ENCODE measurements at regions not wholly inside any gene's neighbourhood (a gene's known extent, or its start where the extent isn't known, plus 50 kb on each side); places are given as distances from the start of the nearest gene placed in this dataset.

DNA sequence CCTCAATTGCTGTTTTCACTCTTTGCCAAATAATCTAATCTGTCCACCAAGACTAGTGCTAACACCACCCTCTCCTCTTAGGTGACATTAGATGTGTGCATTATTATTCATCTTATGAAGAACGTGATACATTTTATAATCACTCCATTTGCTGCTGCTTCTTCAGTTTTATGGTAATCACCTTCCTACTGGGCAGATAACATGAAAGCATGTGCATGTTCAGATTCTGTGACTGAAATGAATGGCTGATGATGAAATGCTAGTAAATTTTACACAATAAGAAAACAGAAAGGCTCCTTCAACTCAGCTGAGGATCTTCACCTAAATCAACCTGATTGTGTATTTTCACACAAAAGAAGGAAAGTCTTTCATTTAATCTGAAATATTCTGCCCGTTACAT is 577.6 kb downstream of the CSNK1G3 start:
- no peaks in the 10 kb centered on the region for H3K36me3 ChIP-seq (ENCODE audit: insufficient read depth, low read length)
- H3K4me1 ChIP-seq (ENCODE audit: insufficient read depth, low read length), result peaks cover 32% of the 10 kb centered on the region
- H3K27me3 ChIP-seq (ENCODE audit: insufficient read depth, low read length), result no peaks in the 10 kb centered on the region
- H3K9ac ChIP-seq (ENCODE audit: low read depth, low read length), result no peak overlapping the region
- H3K27ac ChIP-seq (ENCODE audit: low read depth, low read length), result no peak overlapping the region
- no peaks in the 10 kb centered on the region for H3K9me3 ChIP-seq (ENCODE audit: insufficient read depth, low read depth, low read length)
- H3K4me3 ChIP-seq (ENCODE audit: low read length), result no peak overlapping the region
- WGBS, result 50% methylated on average over 2 of the region's 2 CpGs

DNA sequence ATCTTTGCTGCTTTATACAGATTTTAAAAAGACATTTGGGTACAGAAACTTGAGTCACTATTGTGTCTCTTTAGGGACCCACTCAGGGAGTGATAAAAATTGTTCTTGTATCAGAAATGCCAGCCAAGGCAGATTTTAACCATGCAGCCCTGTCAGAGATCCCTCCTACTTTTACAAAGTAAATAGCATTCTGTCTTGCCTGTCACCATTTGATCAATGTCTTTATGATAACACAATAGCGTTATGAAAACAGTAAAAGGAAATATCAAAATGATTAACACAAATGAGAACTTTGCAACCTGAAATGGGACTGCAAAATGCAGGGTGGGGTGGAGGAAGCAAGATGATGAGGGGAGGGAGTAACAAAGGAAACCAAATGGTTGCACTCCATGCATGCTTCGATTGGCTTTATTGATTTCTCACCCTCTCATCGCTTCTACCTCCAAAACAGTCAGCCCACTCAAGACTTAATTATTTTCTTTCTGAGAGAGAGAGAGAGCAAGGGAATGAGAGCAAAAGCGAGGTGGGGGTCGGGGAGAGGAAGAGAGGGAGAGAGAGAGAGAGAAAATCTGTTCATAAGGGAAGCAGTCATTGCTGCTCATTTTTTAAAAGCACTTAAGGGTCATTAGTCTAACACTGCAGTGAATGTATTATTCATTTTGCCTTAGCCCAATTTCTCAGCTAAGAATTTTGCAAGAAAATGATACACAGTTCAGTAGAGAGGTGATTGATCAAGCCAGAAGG is 576.5 kb downstream of the CSNK1G3 start:
- H3K36me3 ChIP-seq (ENCODE audit: insufficient read depth, low read length), result no peaks in the 10 kb centered on the region

DNA sequence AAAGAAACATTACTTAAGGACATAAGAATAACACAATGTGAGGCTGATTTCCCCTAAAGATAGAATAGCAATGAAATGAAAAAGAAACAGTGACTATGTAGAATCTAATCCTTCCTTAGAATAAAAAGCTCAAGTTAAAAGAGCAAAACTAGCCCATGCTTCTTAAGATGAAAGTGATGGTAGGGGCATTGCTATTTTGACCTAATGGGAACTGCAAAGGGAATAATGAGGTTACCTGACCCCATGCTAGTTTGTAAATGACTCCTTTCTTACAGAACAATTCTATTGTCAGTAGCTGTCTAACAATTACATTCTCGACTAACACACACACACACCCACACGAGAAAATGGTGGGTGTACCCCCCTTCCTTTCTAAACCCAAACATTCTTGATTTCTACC is 575.8 kb downstream of the CSNK1G3 start:
- peaks cover 32% of the 10 kb centered on the region for H3K4me1 ChIP-seq (ENCODE audit: insufficient read depth, low read length)
- no peaks in the 10 kb centered on the region for H3K9me3 ChIP-seq (ENCODE audit: insufficient read depth, low read depth, low read length)
- H3K27me3 ChIP-seq (ENCODE audit: insufficient read depth, low read length), result no peaks in the 10 kb centered on the region
- no peak overlapping the region for H3K4me3 ChIP-seq (ENCODE audit: low read length)
- 20% methylated on average over 2 of the region's 2 CpGs for WGBS
- no peaks in the 10 kb centered on the region for H3K36me3 ChIP-seq (ENCODE audit: insufficient read depth, low read length)
- H3K9ac ChIP-seq (ENCODE audit: low read depth, low read length), result no peak overlapping the region
- H3K27ac ChIP-seq (ENCODE audit: low read depth, low read length), result peak overlapping the region; percentile 46; the same call in 1 of the 2 replicates

More for the DNA sequence above, 576.5 kb downstream of the CSNK1G3 start:
- WGBS, result 77% methylated on average over 3 of the region's 5 CpGs
- H3K4me3 ChIP-seq (ENCODE audit: low read length), result no peak overlapping the region
- no peaks in the 10 kb centered on the region for H3K9me3 ChIP-seq (ENCODE audit: insufficient read depth, low read depth, low read length)
- peak overlapping the region; percentile 38; the same call in 1 of the 2 replicates for H3K27ac ChIP-seq (ENCODE audit: low read depth, low read length)
- no peak overlapping the region for H3K9ac ChIP-seq (ENCODE audit: low read depth, low read length)
- H3K4me1 ChIP-seq (ENCODE audit: insufficient read depth, low read length), result peaks cover 32% of the 10 kb centered on the region
- H3K27me3 ChIP-seq (ENCODE audit: insufficient read depth, low read length), result no peaks in the 10 kb centered on the region

GRCh38 chr5:124080256-124080655 is 568.3 kb downstream of the CSNK1G3 start:
- H3K4me1 ChIP-seq (ENCODE audit: insufficient read depth, low read length), result no peaks in the 10 kb centered on the region
- H3K4me3 ChIP-seq (ENCODE audit: low read length), result no peak overlapping the region
- H3K36me3 ChIP-seq (ENCODE audit: insufficient read depth, low read length), result no peaks in the 10 kb centered on the region
- H3K9ac ChIP-seq (ENCODE audit: low read depth, low read length), result no peak overlapping the region
- no peaks in the 10 kb centered on the region for H3K27me3 ChIP-seq (ENCODE audit: insufficient read depth, low read length)
- no peak overlapping the region for H3K27ac ChIP-seq (ENCODE audit: low read depth, low read length)
- H3K9me3 ChIP-seq (ENCODE audit: insufficient read depth, low read depth, low read length), result no peaks in the 10 kb centered on the region

GRCh38 chr5:124079062-124079461 is 567.1 kb downstream of the CSNK1G3 start:
- no peaks in the 10 kb centered on the region for H3K4me1 ChIP-seq (ENCODE audit: insufficient read depth, low read length)
- H3K9ac ChIP-seq (ENCODE audit: low read depth, low read length), result no peak overlapping the region
- H3K27me3 ChIP-seq (ENCODE audit: insufficient read depth, low read length), result no peaks in the 10 kb centered on the region
- H3K36me3 ChIP-seq (ENCODE audit: insufficient read depth, low read length), result no peaks in the 10 kb centered on the region
- H3K27ac ChIP-seq (ENCODE audit: low read depth, low read length), result no peak overlapping the region
- H3K4me3 ChIP-seq (ENCODE audit: low read length), result no peak overlapping the region
- no peaks in the 10 kb centered on the region for H3K9me3 ChIP-seq (ENCODE audit: insufficient read depth, low read depth, low read length)

DNA sequence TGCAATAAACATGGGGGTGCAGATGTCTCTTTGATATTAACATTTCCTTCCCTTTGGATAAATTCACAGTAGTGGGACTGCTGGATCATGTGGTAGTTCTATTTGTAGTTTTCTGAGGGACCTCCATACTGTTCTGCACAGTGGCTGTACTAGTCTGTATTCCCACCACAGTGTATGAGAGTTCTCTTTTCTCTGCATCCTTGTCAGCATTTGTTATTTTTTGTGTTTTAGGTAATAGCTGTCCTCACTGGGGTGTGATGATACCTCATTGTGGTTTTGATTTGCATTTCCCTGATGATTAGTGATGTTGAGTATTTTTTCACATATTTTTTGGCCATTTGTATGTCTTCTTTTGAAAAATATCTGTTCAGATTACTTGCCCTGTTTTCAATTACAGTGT is 562.5 kb downstream of the CSNK1G3 start:
- H3K27me3 ChIP-seq (ENCODE audit: insufficient read depth, low read length), result no peaks in the 10 kb centered on the region
- H3K27ac ChIP-seq (ENCODE audit: low read depth, low read length), result no peak overlapping the region
- H3K4me1 ChIP-seq (ENCODE audit: insufficient read depth, low read length), result no peaks in the 10 kb centered on the region
- no peak overlapping the region for H3K9ac ChIP-seq (ENCODE audit: low read depth, low read length)
- H3K36me3 ChIP-seq (ENCODE audit: insufficient read depth, low read length), result no peaks in the 10 kb centered on the region
- no peaks in the 10 kb centered on the region for H3K9me3 ChIP-seq (ENCODE audit: insufficient read depth, low read depth, low read length)
- H3K4me3 ChIP-seq (ENCODE audit: low read length), result no peak overlapping the region

- H3K27ac ChIP-seq (ENCODE audit: low read depth, low read length), result no peak overlapping the region
- no peaks in the 10 kb centered on the region for H3K27me3 ChIP-seq (ENCODE audit: insufficient read depth, low read length)
- no peak overlapping the region for H3K4me3 ChIP-seq (ENCODE audit: low read length)
- no peaks in the 10 kb centered on the region for H3K9me3 ChIP-seq (ENCODE audit: insufficient read depth, low read depth, low read length)
- no peak overlapping the region for H3K9ac ChIP-seq (ENCODE audit: low read depth, low read length)
- no peaks in the 10 kb centered on the region for H3K4me1 ChIP-seq (ENCODE audit: insufficient read depth, low read length)
- no peaks in the 10 kb centered on the region for H3K36me3 ChIP-seq (ENCODE audit: insufficient read depth, low read length)
Observed at GRCh38 chr5:124072570-124072969, 560.6 kb downstream of the CSNK1G3 start.

DNA sequence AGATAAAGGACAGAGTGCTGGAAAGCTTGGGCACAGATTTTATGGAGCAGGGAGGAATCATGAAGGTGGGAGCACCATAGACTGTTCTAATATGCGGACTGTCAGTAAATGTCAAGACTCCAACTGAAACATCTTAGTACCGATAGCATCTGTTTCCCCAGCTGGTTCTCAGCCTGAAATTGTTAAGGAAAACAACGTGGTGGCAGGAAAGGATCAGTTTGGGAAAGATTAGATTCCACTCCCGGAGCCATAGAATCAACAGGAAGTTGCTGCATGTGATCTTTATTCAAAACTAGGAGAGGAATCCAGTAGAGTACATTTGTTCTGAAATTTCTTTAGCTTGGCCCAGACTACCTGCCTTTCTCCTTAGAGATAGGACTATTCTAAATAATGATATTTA is 559.1 kb downstream of the CSNK1G3 start:
- Histone ChIP-seq H3K9me3 (ENCODE audit: insufficient read depth, low read depth, low read length) (no peaks in the 10 kb centered on the region), H3K9ac (ENCODE audit: low read depth, low read length) (no peak overlapping the region), H3K4me1 (ENCODE audit: insufficient read depth, low read length) (no peaks in the 10 kb centered on the region), H3K4me3 (ENCODE audit: low read length) (no peak overlapping the region), H3K27ac (ENCODE audit: low read depth, low read length) (no peak overlapping the region), H3K36me3 (ENCODE audit: insufficient read depth, low read length) (no peaks in the 10 kb centered on the region), H3K27me3 (ENCODE audit: insufficient read depth, low read length) (no peaks in the 10 kb centered on the region)
- WGBS, result 69% methylated on average over 4 of the region's 4 CpGs

GRCh38 chr5:124065508-124065907 is 553.5 kb downstream of the CSNK1G3 start:
- Histone ChIP-seq H3K9ac (ENCODE audit: low read depth, low read length) (no peak overlapping the region), H3K27ac (ENCODE audit: low read depth, low read length) (no peak overlapping the region), H3K9me3 (ENCODE audit: insufficient read depth, low read depth, low read length) (peaks cover 5% of the 10 kb centered on the region; the same call in 1 of the 2 replicates), H3K36me3 (ENCODE audit: insufficient read depth, low read length) (no peaks in the 10 kb centered on the region), H3K27me3 (ENCODE audit: insufficient read depth, low read length) (no peaks in the 10 kb centered on the region), H3K4me1 (ENCODE audit: insufficient read depth, low read length) (no peaks in the 10 kb centered on the region), H3K4me3 (ENCODE audit: low read length) (no peak overlapping the region)
- 97% methylated on average over 2 of the region's 2 CpGs for WGBS

DNA sequence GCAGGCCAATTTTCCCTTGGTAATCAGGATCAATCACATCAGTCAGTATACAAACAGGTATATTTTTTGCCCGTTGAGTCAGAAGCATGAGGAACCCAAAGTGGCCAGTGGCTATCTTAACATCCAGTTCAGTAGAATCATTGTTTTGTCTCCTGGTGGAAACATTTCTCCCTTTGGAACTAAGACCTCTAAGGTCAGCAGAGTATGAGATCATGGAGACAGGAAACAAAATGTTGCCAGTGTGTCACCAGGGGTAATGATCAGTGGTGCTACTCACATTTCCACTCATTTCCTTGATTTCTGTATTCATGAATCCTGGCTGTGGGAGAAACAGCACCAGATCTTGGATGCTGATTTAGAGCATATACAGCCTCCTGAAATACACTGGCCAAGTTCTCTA is 553.0 kb downstream of the CSNK1G3 start:
- H3K36me3 ChIP-seq (ENCODE audit: insufficient read depth, low read length), result no peaks in the 10 kb centered on the region
- no peak overlapping the region for H3K27ac ChIP-seq (ENCODE audit: low read depth, low read length)
- no peak overlapping the region for H3K9ac ChIP-seq (ENCODE audit: low read depth, low read length)
- 100% methylated on average over 1 of the region's 1 CpG for WGBS
- peaks cover 5% of the 10 kb centered on the region; the same call in 1 of the 2 replicates for H3K9me3 ChIP-seq (ENCODE audit: insufficient read depth, low read depth, low read length)
- no peaks in the 10 kb centered on the region for H3K4me1 ChIP-seq (ENCODE audit: insufficient read depth, low read length)
- H3K4me3 ChIP-seq (ENCODE audit: low read length), result no peak overlapping the region
- H3K27me3 ChIP-seq (ENCODE audit: insufficient read depth, low read length), result no peaks in the 10 kb centered on the region

DNA sequence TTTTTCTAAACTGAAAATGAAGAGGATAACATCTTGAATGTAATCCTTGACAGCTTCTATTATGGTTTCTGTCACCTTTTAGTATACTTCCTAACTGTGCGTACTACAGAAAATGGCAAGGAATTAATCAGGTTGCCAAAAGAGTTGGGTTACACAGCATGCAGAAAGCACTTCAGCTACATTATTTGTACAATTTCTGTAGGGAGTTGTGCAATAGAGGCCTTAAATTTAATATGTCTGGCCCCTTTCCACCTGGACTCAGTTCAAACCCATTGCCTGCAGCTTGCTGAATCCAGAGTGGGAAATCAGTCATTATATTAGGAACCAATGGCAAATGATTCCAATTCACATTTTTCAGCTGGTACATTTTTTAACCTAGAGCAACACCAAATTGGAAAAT is 549.7 kb downstream of the CSNK1G3 start:
- 100% methylated on average over 1 of the region's 1 CpG for WGBS
- H3K4me3 ChIP-seq (ENCODE audit: low read length), result no peak overlapping the region
- H3K4me1 ChIP-seq (ENCODE audit: insufficient read depth, low read length), result no peaks in the 10 kb centered on the region
- no peaks in the 10 kb centered on the region for H3K27me3 ChIP-seq (ENCODE audit: insufficient read depth, low read length)
- peaks cover 5% of the 10 kb centered on the region; the same call in 1 of the 2 replicates for H3K9me3 ChIP-seq (ENCODE audit: insufficient read depth, low read depth, low read length)
- H3K9ac ChIP-seq (ENCODE audit: low read depth, low read length), result no peak overlapping the region
- H3K27ac ChIP-seq (ENCODE audit: low read depth, low read length), result no peak overlapping the region
- H3K36me3 ChIP-seq (ENCODE audit: insufficient read depth, low read length), result no peaks in the 10 kb centered on the region

DNA sequence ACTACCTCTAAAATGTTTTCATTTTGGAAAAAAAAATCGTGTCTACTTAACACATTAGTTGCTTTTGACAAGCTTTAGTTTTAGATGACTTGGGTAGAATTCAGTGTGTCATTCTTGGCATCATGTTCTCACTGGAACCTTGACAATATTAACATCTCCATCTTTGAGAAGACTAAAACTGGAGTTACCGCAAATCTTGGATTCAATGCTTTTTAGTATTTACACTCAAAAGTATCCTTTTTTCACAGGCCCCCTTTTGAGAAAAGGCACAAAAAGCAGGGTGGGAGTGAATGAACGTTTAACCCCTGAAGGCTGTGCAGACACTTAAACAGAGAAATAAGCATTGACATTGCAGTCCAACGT is 549.1 kb downstream of the CSNK1G3 start:
- no peaks in the 10 kb centered on the region for H3K4me1 ChIP-seq (ENCODE audit: insufficient read depth, low read length)
- H3K4me3 ChIP-seq (ENCODE audit: low read length), result no peak overlapping the region
- no peak overlapping the region for H3K9ac ChIP-seq (ENCODE audit: low read depth, low read length)
- no peak overlapping the region for H3K27ac ChIP-seq (ENCODE audit: low read depth, low read length)
- H3K9me3 ChIP-seq (ENCODE audit: insufficient read depth, low read depth, low read length), result peaks cover 5% of the 10 kb centered on the region; the same call in 1 of the 2 replicates
- H3K27me3 ChIP-seq (ENCODE audit: insufficient read depth, low read length), result no peaks in the 10 kb centered on the region
- no peaks in the 10 kb centered on the region for H3K36me3 ChIP-seq (ENCODE audit: insufficient read depth, low read length)
- WGBS, result 92% methylated on average over 3 of the region's 4 CpGs

Data from HUES64 (cell line).